GM21619 (cell line): ENCODE measurements at regions not wholly inside any gene's neighbourhood (a gene's known extent, or its start where the extent isn't known, plus 50 kb on each side); places are given as distances from the start of the nearest gene placed in this dataset.
"Not testable (repeated sequence)": the region's sequence is repeated elsewhere in the genome, so short reads cannot be mapped to it uniquely, and the experiment has no call there.

Source experiments
- ATAC-seq: cut with Tn5 transposase; IDR thresholded peaks from one replicate; pipeline ENCODE4 v1.9.1; 2021; ENCODE audit not compliant: unreplicated experiment

- ATAC-seq = not testable (repeated sequence)
Measured at GRCh38 chr16:13336907-13337881, 435.8 kb downstream of the SHISA9 start.

- no peak for ATAC-seq
Measured at GRCh38 chr16:13338044-13338443, 436.6 kb downstream of the SHISA9 start.

- no peak for ATAC-seq
Measured at GRCh38 chr16:13342675-13343074, 441.3 kb downstream of the SHISA9 start.

GRCh38 chr16:13344001-13344400 lies 442.6 kb downstream of the SHISA9 start:
- ATAC-seq = no peak

GRCh38 chr16:13348416-13348815 lies 447.0 kb downstream of the SHISA9 start:
- no peak for ATAC-seq

- ATAC-seq = no peak
Measured at GRCh38 chr16:13350000-13350399, 448.6 kb downstream of the SHISA9 start.

- no peak for ATAC-seq
Measured at GRCh38 chr16:13351181-13351580, 449.8 kb downstream of the SHISA9 start.

- ATAC-seq = no peak
Measured at GRCh38 chr16:13351601-13352217, 450.3 kb downstream of the SHISA9 start.

GRCh38 chr16:13352796-13353195 lies 451.4 kb downstream of the SHISA9 start:
- ATAC-seq = not testable (repeated sequence)

GRCh38 chr16:13357842-13358241 lies 456.4 kb downstream of the SHISA9 start:
- ATAC-seq = not testable (repeated sequence)

- no peak for ATAC-seq
Measured at GRCh38 chr16:13359835-13360234, 458.4 kb downstream of the SHISA9 start.

GRCh38 chr16:13372421-13372820 lies 471.0 kb downstream of the SHISA9 start:
- ATAC-seq = no peak

GRCh38 chr16:13376174-13376573 lies 474.8 kb downstream of the SHISA9 start:
- ATAC-seq = no peak

- no peak for ATAC-seq
Measured at GRCh38 chr16:13377143-13377542, 475.7 kb downstream of the SHISA9 start.

- ATAC-seq = no peak
Measured at GRCh38 chr16:13378151-13378550, 476.8 kb downstream of the SHISA9 start.

GRCh38 chr16:13379266-13379665 lies 477.9 kb downstream of the SHISA9 start:
- no peak for ATAC-seq

GRCh38 chr16:13385156-13386040 lies 484.0 kb downstream of the SHISA9 start:
- not testable (repeated sequence) for ATAC-seq

GRCh38 chr16:13390093-13390985 lies 488.9 kb downstream of the SHISA9 start:
- peak; percentile 58 for ATAC-seq

- ATAC-seq = no peak
Measured at GRCh38 chr16:13390986-13391305, 489.5 kb downstream of the SHISA9 start.

- no peak for ATAC-seq
Measured at GRCh38 chr16:13391337-13391736, 489.9 kb downstream of the SHISA9 start.
